TTC549 (cell line): ENCODE measurements at regions not wholly inside any gene's neighbourhood (a gene's known extent, or its start where the extent isn't known, plus 50 kb on each side); places are given as distances from the start of the nearest gene placed in this dataset.
"Not testable (repeated sequence)": the region's sequence is repeated elsewhere in the genome, so short reads cannot be mapped to it uniquely, and the experiment has no call there.

ENCODE experiments used
- FAIRE-seq: peaks from 2 replicates; lab custom pipeline; 2012; peaks lifted over from hg19 to GRCh38; lab: Jason Lieb, UNC

- FAIRE-seq, result no peak
Observed at GRCh38 chr2:239742377-239742776, 282.8 kb downstream of the NDUFA10 start.

- no peak for FAIRE-seq
Observed at GRCh38 chr2:239739206-239739605, 285.9 kb downstream of the NDUFA10 start.

- FAIRE-seq, result no peak
Observed at GRCh38 chr2:239738159-239738558, 287.0 kb downstream of the NDUFA10 start.

- FAIRE-seq, result no peak
Observed at GRCh38 chr2:239737144-239737463, 288.0 kb downstream of the NDUFA10 start.

GRCh38 chr2:239736358-239737143, 288.6 kb downstream of the NDUFA10 start:
- FAIRE-seq, result no peak

- no peak for FAIRE-seq
Observed at GRCh38 chr2:239735829-239736357, 289.2 kb downstream of the NDUFA10 start.

GRCh38 chr2:239735131-239735828, 289.9 kb downstream of the NDUFA10 start:
- FAIRE-seq, result no peak

GRCh38 chr2:239734436-239735005, 290.6 kb downstream of the NDUFA10 start:
- no peak for FAIRE-seq

- FAIRE-seq, result no peak
Observed at GRCh38 chr2:239732666-239733010, 292.5 kb downstream of the NDUFA10 start.

GRCh38 chr2:239731998-239732665, 293.0 kb downstream of the NDUFA10 start:
- no peak for FAIRE-seq

GRCh38 chr2:239731422-239731821, 293.7 kb downstream of the NDUFA10 start:
- FAIRE-seq, result no peak

- FAIRE-seq, result no peak
Observed at GRCh38 chr2:239730897-239731296, 294.2 kb downstream of the NDUFA10 start.

- FAIRE-seq, result not testable (repeated sequence)
Observed at GRCh38 chr2:239730567-239730882, 294.6 kb downstream of the NDUFA10 start.

- no peak for FAIRE-seq
Observed at GRCh38 chr2:239729681-239730566, 295.2 kb downstream of the NDUFA10 start.

- FAIRE-seq, result no peak
Observed at GRCh38 chr2:239729151-239729550, 296.0 kb downstream of the NDUFA10 start.

GRCh38 chr2:239728751-239729150, 296.4 kb downstream of the NDUFA10 start:
- no peak for FAIRE-seq

GRCh38 chr2:239727776-239728600, 297.2 kb downstream of the NDUFA10 start:
- no peak for FAIRE-seq

- FAIRE-seq, result no peak
Observed at GRCh38 chr2:239727182-239727775, 297.9 kb downstream of the NDUFA10 start.

- FAIRE-seq, result no peak
Observed at GRCh38 chr2:239726631-239727181, 298.4 kb downstream of the NDUFA10 start.

- FAIRE-seq, result no peak
Observed at GRCh38 chr2:239726091-239726591, 299.0 kb downstream of the NDUFA10 start.
